Neural progenitor cell (in vitro differentiated cells): ENCODE measurements at regions not wholly inside any gene's neighbourhood (a gene's known extent, or its start where the extent isn't known, plus 50 kb on each side); places are given as distances from the start of the nearest gene placed in this dataset.
A peak's percentile ranks its signal among the peaks of the same experiment; 100 is the strongest.

ENCODE experiments used
- DNase-seq: peaks from one replicate; pipeline ENCODE4 v3.0.0-alpha.2; 2016; ENCODE audit warnings: low spot score
- H2AFZ ChIP-seq: fragments of 200-600 bp; sonication (generic); replicated peaks from 2 replicates; pipeline ENCODE4 v1.6.1; 2016; ENCODE audit warnings: antibody characterized with exemption
- H3F3A ChIP-seq: fragments of 200-600 bp; sonication (generic); 2 replicates; pipeline ENCODE4 v1.6.1; 2016; ENCODE audit warnings: antibody characterized with exemption, low read depth
- H3K27ac ChIP-seq: fragments of 200-600 bp; sonication (generic); 2 replicates; pipeline ENCODE4 v1.5.1; 2016; ENCODE audit warnings: mild to moderate bottlenecking
- H3K27me3 ChIP-seq: fragments of 200-600 bp; sonication (generic); 2 replicates; pipeline ENCODE4 v1.6.1; 2016; ENCODE audit warnings: mild to moderate bottlenecking, moderate library complexity
- H3K36me3 ChIP-seq: fragments of 200-600 bp; sonication (generic); 2 replicates; pipeline ENCODE4 v1.5.1; 2016
- H3K4me1 ChIP-seq: fragments of 200-600 bp; sonication (generic); 2 replicates; pipeline ENCODE4 v1.6.1; 2016; ENCODE audit warnings: mixed run types
- H3K4me2 ChIP-seq: fragments of 200-600 bp; sonication (generic); 2 replicates; pipeline ENCODE4 v1.6.1; 2016
- H3K4me3 ChIP-seq: fragments of 200-600 bp; sonication (generic); 2 replicates; pipeline ENCODE4 v1.5.1; 2016
- H3K79me2 ChIP-seq: fragments of 200-600 bp; sonication (generic); 2 replicates; pipeline ENCODE4 v1.6.1; 2016; ENCODE audit warnings: low read depth
- H3K9ac ChIP-seq: fragments of 200-600 bp; sonication (generic); 2 replicates; pipeline ENCODE4 v1.6.1; 2016
- H3K9me3 ChIP-seq: fragments of 200-600 bp; sonication (generic); 2 replicates; pipeline ENCODE4 v1.5.1; 2016; ENCODE audit warnings: low read depth
- H4K20me1 ChIP-seq: fragments of 200-600 bp; sonication (generic); 2 replicates; pipeline ENCODE4 v1.6.1; 2016; ENCODE audit warnings: low read depth
- H3K27ac Mint-ChIP-seq: 3 replicates; pipeline ENCODE4 v1.8.0; 2021; ENCODE audit warnings: mixed read lengths
- H3K27me3 Mint-ChIP-seq: 2 replicates; pipeline ENCODE4 v1.8.0; 2022; ENCODE audit warnings: low read depth, mild to moderate bottlenecking, inconsistent platforms, moderate library complexity, mixed read lengths; ENCODE audit not compliant: insufficient read depth
- H3K36me3 Mint-ChIP-seq: 3 replicates; pipeline ENCODE4 v1.8.0; 2021; ENCODE audit warnings: mixed read lengths
- H3K4me1 Mint-ChIP-seq: 3 replicates; pipeline ENCODE4 v1.8.0; 2021; ENCODE audit warnings: mixed read lengths
- H3K4me3 Mint-ChIP-seq: 3 replicates; pipeline ENCODE4 v1.8.0; 2021; ENCODE audit warnings: mild to moderate bottlenecking, moderate library complexity, mixed read lengths
- H3K9me3 Mint-ChIP-seq: 3 replicates; pipeline ENCODE4 v1.8.0; 2020; ENCODE audit warnings: mixed read lengths
- EZH2 ChIP-seq: fragments of 200-600 bp; sonication (generic); IDR thresholded peaks from 2 replicates; pipeline ENCODE4 v1.6.1; 2017; ENCODE audit warnings: antibody characterized with exemption, mild to moderate bottlenecking, moderate library complexity
- EZH2phosphoT487 ChIP-seq: fragments of 200-600 bp; sonication (generic); IDR thresholded peaks from 2 replicates; pipeline ENCODE4 v1.6.1; 2017; ENCODE audit warnings: antibody characterized with exemption
- TF ChIP-seq, protein P1 (sequence below): fragments of 200-600 bp; sonication (generic); IDR thresholded peaks from 2 replicates; pipeline ENCODE4 v1.5.1; 2017; ENCODE audit warnings: antibody characterized with exemption, mild to moderate bottlenecking

- TF ChIP-seq, protein P1, sequence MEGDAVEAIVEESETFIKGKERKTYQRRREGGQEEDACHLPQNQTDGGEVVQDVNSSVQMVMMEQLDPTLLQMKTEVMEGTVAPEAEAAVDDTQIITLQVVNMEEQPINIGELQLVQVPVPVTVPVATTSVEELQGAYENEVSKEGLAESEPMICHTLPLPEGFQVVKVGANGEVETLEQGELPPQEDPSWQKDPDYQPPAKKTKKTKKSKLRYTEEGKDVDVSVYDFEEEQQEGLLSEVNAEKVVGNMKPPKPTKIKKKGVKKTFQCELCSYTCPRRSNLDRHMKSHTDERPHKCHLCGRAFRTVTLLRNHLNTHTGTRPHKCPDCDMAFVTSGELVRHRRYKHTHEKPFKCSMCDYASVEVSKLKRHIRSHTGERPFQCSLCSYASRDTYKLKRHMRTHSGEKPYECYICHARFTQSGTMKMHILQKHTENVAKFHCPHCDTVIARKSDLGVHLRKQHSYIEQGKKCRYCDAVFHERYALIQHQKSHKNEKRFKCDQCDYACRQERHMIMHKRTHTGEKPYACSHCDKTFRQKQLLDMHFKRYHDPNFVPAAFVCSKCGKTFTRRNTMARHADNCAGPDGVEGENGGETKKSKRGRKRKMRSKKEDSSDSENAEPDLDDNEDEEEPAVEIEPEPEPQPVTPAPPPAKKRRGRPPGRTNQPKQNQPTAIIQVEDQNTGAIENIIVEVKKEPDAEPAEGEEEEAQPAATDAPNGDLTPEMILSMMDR: no peak
- TF ChIP-seq EZH2phosphoT487: no peak
- TF ChIP-seq EZH2: no peak
- no peaks in the 10 kb centered on the region for H4K20me1 ChIP-seq
- no peaks in the 10 kb centered on the region for H3K9me3 Mint-ChIP-seq
These were observed 441.4 kb downstream of the SH3GL2 start for GRCh38 chr9:18020121-18020745.

DNA sequence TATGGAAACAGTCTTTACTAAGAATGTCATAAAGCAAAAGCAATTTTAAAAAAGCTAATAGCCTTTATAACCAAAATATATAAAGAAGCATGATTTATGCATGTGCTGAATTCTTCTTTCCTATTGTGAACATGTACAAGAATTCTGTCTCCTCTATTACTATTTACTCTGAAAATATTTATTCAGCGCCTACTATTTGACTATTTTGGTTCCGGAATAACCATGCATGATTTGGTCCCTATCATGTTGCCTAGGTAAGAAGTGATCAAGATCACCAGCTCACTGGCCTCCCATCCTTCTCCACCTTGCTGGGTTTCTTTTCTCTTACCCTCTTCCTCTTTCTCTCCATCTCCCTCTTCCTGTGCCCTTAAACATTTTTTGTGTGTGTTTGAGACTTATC, 443.8 kb downstream of the SH3GL2 start:
- no peak overlapping the region for H3K4me2 ChIP-seq
- H3K9me3 Mint-ChIP-seq: no peaks in the 10 kb centered on the region
- peaks cover 2% of the 10 kb centered on the region for H3K27me3 Mint-ChIP-seq
- no peak overlapping the region for H3K9ac ChIP-seq
- H3F3A ChIP-seq: no peaks in the 10 kb centered on the region
- H3K36me3 ChIP-seq: no peaks in the 10 kb centered on the region
- no peak overlapping the region for H3K27ac Mint-ChIP-seq
- no peak overlapping the region for H3K4me3 Mint-ChIP-seq
- H3K27me3 ChIP-seq: no peaks in the 10 kb centered on the region
- H3K4me3 ChIP-seq: no peak overlapping the region
- H4K20me1 ChIP-seq: no peaks in the 10 kb centered on the region
- no peaks in the 10 kb centered on the region for H3K79me2 ChIP-seq
- H3K36me3 Mint-ChIP-seq: no peaks in the 10 kb centered on the region
- no peaks in the 10 kb centered on the region for H3K4me1 Mint-ChIP-seq
- H3K9me3 ChIP-seq: no peaks in the 10 kb centered on the region
- no peak overlapping the region for H3K27ac ChIP-seq
- DNase-seq: no peak
- no peak for TF ChIP-seq EZH2
- TF ChIP-seq EZH2phosphoT487: no peak
- TF ChIP-seq, protein P1: no peak
- no peak overlapping the region for H2AFZ ChIP-seq
- H3K4me1 ChIP-seq: no peaks in the 10 kb centered on the region

More at GRCh38 chr9:18020121-18020745, 441.4 kb downstream of the SH3GL2 start:
- Histone ChIP-seq H2AFZ (peak overlapping the region; percentile 22), H3K36me3 (no peaks in the 10 kb centered on the region), H3K27ac (no peak overlapping the region), H3F3A (no peaks in the 10 kb centered on the region), H3K9me3 (no peaks in the 10 kb centered on the region), H3K4me2 (no peak overlapping the region), H3K4me3 (no peak overlapping the region), H3K9ac (no peak overlapping the region), H3K27me3 (no peaks in the 10 kb centered on the region), H3K4me1 (no peaks in the 10 kb centered on the region), H3K79me2 (no peaks in the 10 kb centered on the region)
- no peaks in the 10 kb centered on the region for H3K4me1 Mint-ChIP-seq
- H3K36me3 Mint-ChIP-seq: no peaks in the 10 kb centered on the region
- no peaks in the 10 kb centered on the region for H3K27me3 Mint-ChIP-seq
- H3K27ac Mint-ChIP-seq: no peak overlapping the region
- DNase-seq: no peak
- H3K4me3 Mint-ChIP-seq: no peak overlapping the region

- Histone ChIP-seq H3K4me2 (no peak overlapping the region), H3K4me1 (no peaks in the 10 kb centered on the region), H3K9ac (no peak overlapping the region), H4K20me1 (no peaks in the 10 kb centered on the region), H3K4me3 (no peak overlapping the region), H3K9me3 (no peaks in the 10 kb centered on the region), H3F3A (no peaks in the 10 kb centered on the region), H3K79me2 (no peaks in the 10 kb centered on the region), H3K36me3 (no peaks in the 10 kb centered on the region), H3K27me3 (no peaks in the 10 kb centered on the region), H2AFZ (no peak overlapping the region), H3K27ac (no peak overlapping the region)
- Mint-ChIP-seq H3K4me1 (no peaks in the 10 kb centered on the region), H3K27me3 (peaks cover 2% of the 10 kb centered on the region), H3K36me3 (no peaks in the 10 kb centered on the region), H3K27ac (no peak overlapping the region), H3K9me3 (no peaks in the 10 kb centered on the region), H3K4me3 (no peak overlapping the region)
- TF ChIP-seq, protein P1: no peak
- TF ChIP-seq EZH2: no peak
- no peak for TF ChIP-seq EZH2phosphoT487
- DNase-seq: no peak
These were observed 444.5 kb downstream of the SH3GL2 start for GRCh38 chr9:18023332-18023731.
